Natural killer cell treated with Interleukin-12 subunit alpha and Interleukin-12 subunit beta and Interleukin-15 and Interleukin-18, amount 100 ng/mL, for 72 hours (primary cell): ENCODE measurements at regions not wholly inside any gene's neighbourhood (a gene's known extent, or its start where the extent isn't known, plus 50 kb on each side); places are given as distances from the start of the nearest gene placed in this dataset.

ENCODE experiments used
- ATAC-seq, 2 donors: fragments of 150-1000 bp; cut with Tn5 transposase in 1 of 2; sonication (Bioruptor Pico), chemical (Tn5 transposase) in 1 of 2; 2 replicates each; pipeline ENCODE4 v1.10.0; 2021
- DNase-seq: peaks from one replicate; pipeline ENCODE4 v3.0.0; 2022; ENCODE audit warnings: low spot score
- H3K27ac Mint-ChIP-seq, 2 donors: 1 replicate in 1 of 2; 2 replicates in 1 of 2; pipeline ENCODE4 v1.8.0; 2022; ENCODE audit warnings: mixed read lengths in 2 of 2, mild to moderate bottlenecking in 1 of 2, moderate library complexity in 1 of 2
- H3K27me3 Mint-ChIP-seq, 2 donors: 1 replicate in 1 of 2; 2 replicates in 1 of 2; pipeline ENCODE4 v1.8.0; 2022; ENCODE audit warnings: mixed read lengths in 2 of 2
- H3K36me3 Mint-ChIP-seq: one replicate; pipeline ENCODE4 v1.8.0; 2022; ENCODE audit warnings: mixed read lengths
- H3K4me1 Mint-ChIP-seq, 2 donors: 1 replicate in 1 of 2; 2 replicates in 1 of 2; pipeline ENCODE4 v1.8.0; 2022; ENCODE audit warnings: low read depth in 2 of 2, mixed read lengths in 2 of 2, mild to moderate bottlenecking in 1 of 2
- H3K4me3 Mint-ChIP-seq: one replicate; pipeline ENCODE4 v1.8.0; 2022; ENCODE audit warnings: mixed read lengths
- H3K9me3 Mint-ChIP-seq: 2 replicates; pipeline ENCODE4 v1.8.0; 2022; ENCODE audit warnings: mixed read lengths

- no peak overlapping the region for H3K27ac Mint-ChIP-seq
- no peak overlapping the region for H3K4me3 Mint-ChIP-seq
- no peaks in the 10 kb centered on the region for H3K27me3 Mint-ChIP-seq
- H3K4me1 Mint-ChIP-seq = no peaks in the 10 kb centered on the region
- H3K36me3 Mint-ChIP-seq = peaks cover 10% of the 10 kb centered on the region
- H3K9me3 Mint-ChIP-seq = peaks cover 36% of the 10 kb centered on the region
- ATAC-seq = no peak
- DNase-seq = no peak
Measured at GRCh38 chr4:173891072-173891471, 361.0 kb upstream of the HAND2 start.

GRCh38 chr4:173883821-173884220 is 353.8 kb upstream of the HAND2 start:
- peaks cover 6% of the 10 kb centered on the region for H3K36me3 Mint-ChIP-seq
- no peak overlapping the region for H3K27ac Mint-ChIP-seq
- no peak overlapping the region for H3K4me3 Mint-ChIP-seq
- H3K4me1 Mint-ChIP-seq = no peaks in the 10 kb centered on the region
- DNase-seq = no peak
- H3K9me3 Mint-ChIP-seq = peaks cover 14% of the 10 kb centered on the region
- H3K27me3 Mint-ChIP-seq = no peaks in the 10 kb centered on the region
- ATAC-seq = no peak

- ATAC-seq (no peak), DNase-seq (no peak)
- Mint-ChIP-seq H3K4me3 (no peak overlapping the region), H3K4me1 (no peaks in the 10 kb centered on the region), H3K27ac (no peak overlapping the region), H3K27me3 (no peaks in the 10 kb centered on the region), H3K36me3 (no peaks in the 10 kb centered on the region), H3K9me3 (peaks cover 7% of the 10 kb centered on the region)
Measured at GRCh38 chr4:173880897-173881296, 350.9 kb upstream of the HAND2 start.

- H3K9me3 Mint-ChIP-seq = peaks cover 9% of the 10 kb centered on the region
- DNase-seq = no peak
- H3K27me3 Mint-ChIP-seq = no peaks in the 10 kb centered on the region
- no peak for ATAC-seq
- H3K27ac Mint-ChIP-seq = no peak overlapping the region
- H3K4me1 Mint-ChIP-seq = no peaks in the 10 kb centered on the region
- H3K36me3 Mint-ChIP-seq = no peaks in the 10 kb centered on the region
- no peak overlapping the region for H3K4me3 Mint-ChIP-seq
Measured at GRCh38 chr4:173879509-173879908, 349.5 kb upstream of the HAND2 start.

GRCh38 chr4:173878701-173879100 is 348.7 kb upstream of the HAND2 start:
- peaks cover 11% of the 10 kb centered on the region for H3K9me3 Mint-ChIP-seq
- H3K36me3 Mint-ChIP-seq = no peaks in the 10 kb centered on the region

GRCh38 chr4:173871643-173872042 is 341.6 kb upstream of the HAND2 start:
- Mint-ChIP-seq H3K4me3 (no peak overlapping the region), H3K36me3 (no peaks in the 10 kb centered on the region), H3K27me3 (no peaks in the 10 kb centered on the region), H3K9me3 (peaks cover 12% of the 10 kb centered on the region), H3K4me1 (no peaks in the 10 kb centered on the region), H3K27ac (no peak overlapping the region)
- DNase-seq = no peak
- no peak for ATAC-seq

More at GRCh38 chr4:173878701-173879100, 348.7 kb upstream of the HAND2 start:
- DNase-seq (no peak), ATAC-seq (no peak)
- Mint-ChIP-seq H3K4me3 (no peak overlapping the region), H3K27ac (no peak overlapping the region), H3K4me1 (no peaks in the 10 kb centered on the region), H3K27me3 (no peaks in the 10 kb centered on the region)

GRCh38 chr4:173866322-173867026 is 336.4 kb upstream of the HAND2 start:
- H3K36me3 Mint-ChIP-seq = no peaks in the 10 kb centered on the region
- H3K4me3 Mint-ChIP-seq = no peak overlapping the region
- no peaks in the 10 kb centered on the region for H3K27me3 Mint-ChIP-seq

GRCh38 chr4:173862754-173863153 is 332.7 kb upstream of the HAND2 start:
- DNase-seq (no peak), ATAC-seq (no peak)
- Mint-ChIP-seq H3K27me3 (no peaks in the 10 kb centered on the region), H3K4me1 (no peaks in the 10 kb centered on the region), H3K9me3 (peaks cover 21% of the 10 kb centered on the region), H3K4me3 (no peak overlapping the region), H3K27ac (no peak overlapping the region), H3K36me3 (no peaks in the 10 kb centered on the region)

More at GRCh38 chr4:173866322-173867026, 336.4 kb upstream of the HAND2 start:
- DNase-seq (no peak), ATAC-seq (no peak)
- H3K27ac Mint-ChIP-seq = no peak overlapping the region
- H3K4me1 Mint-ChIP-seq = no peaks in the 10 kb centered on the region
- peaks cover 14% of the 10 kb centered on the region for H3K9me3 Mint-ChIP-seq

- H3K27me3 Mint-ChIP-seq = no peaks in the 10 kb centered on the region
- ATAC-seq = no peak
- DNase-seq = no peak
- H3K4me3 Mint-ChIP-seq = no peak overlapping the region
- H3K4me1 Mint-ChIP-seq = no peaks in the 10 kb centered on the region
- peaks cover 29% of the 10 kb centered on the region for H3K9me3 Mint-ChIP-seq
- H3K36me3 Mint-ChIP-seq = no peaks in the 10 kb centered on the region
- H3K27ac Mint-ChIP-seq = no peak overlapping the region
Measured at GRCh38 chr4:173860094-173860493, 330.1 kb upstream of the HAND2 start.

- no peak overlapping the region for H3K4me3 Mint-ChIP-seq
- H3K27me3 Mint-ChIP-seq = no peaks in the 10 kb centered on the region
- no peaks in the 10 kb centered on the region for H3K36me3 Mint-ChIP-seq
- DNase-seq (no peak), ATAC-seq (no peak)
- no peak overlapping the region for H3K27ac Mint-ChIP-seq
- H3K9me3 Mint-ChIP-seq = peaks cover 24% of the 10 kb centered on the region
- no peaks in the 10 kb centered on the region for H3K4me1 Mint-ChIP-seq
Measured at GRCh38 chr4:173859091-173859713, 329.2 kb upstream of the HAND2 start.

GRCh38 chr4:173858471-173858870 is 328.4 kb upstream of the HAND2 start:
- no peak for ATAC-seq
- no peak for DNase-seq
- no peak overlapping the region for H3K27ac Mint-ChIP-seq
- no peak overlapping the region for H3K4me3 Mint-ChIP-seq
- H3K9me3 Mint-ChIP-seq = peaks cover 20% of the 10 kb centered on the region
- no peaks in the 10 kb centered on the region for H3K4me1 Mint-ChIP-seq
- no peaks in the 10 kb centered on the region for H3K36me3 Mint-ChIP-seq
- no peaks in the 10 kb centered on the region for H3K27me3 Mint-ChIP-seq

- Mint-ChIP-seq H3K27ac (no peak overlapping the region), H3K4me1 (no peaks in the 10 kb centered on the region), H3K9me3 (peaks cover 20% of the 10 kb centered on the region), H3K4me3 (no peak overlapping the region), H3K36me3 (no peaks in the 10 kb centered on the region), H3K27me3 (no peaks in the 10 kb centered on the region)
- DNase-seq (no peak), ATAC-seq (no peak)
Measured at GRCh38 chr4:173857828-173858227, 327.8 kb upstream of the HAND2 start.

GRCh38 chr4:173855015-173855414 is 325.0 kb upstream of the HAND2 start:
- no peak for DNase-seq
- Mint-ChIP-seq H3K4me3 (no peak overlapping the region), H3K27ac (no peak overlapping the region), H3K4me1 (no peaks in the 10 kb centered on the region), H3K36me3 (no peaks in the 10 kb centered on the region), H3K27me3 (no peaks in the 10 kb centered on the region), H3K9me3 (peaks cover 20% of the 10 kb centered on the region)
- no peak for ATAC-seq

- Mint-ChIP-seq H3K36me3 (no peaks in the 10 kb centered on the region), H3K9me3 (peaks cover 11% of the 10 kb centered on the region), H3K27me3 (no peaks in the 10 kb centered on the region), H3K27ac (no peak overlapping the region), H3K4me3 (no peak overlapping the region), H3K4me1 (no peaks in the 10 kb centered on the region)
- ATAC-seq = no peak
- DNase-seq = no peak
Measured at GRCh38 chr4:173852775-173853174, 322.7 kb upstream of the HAND2 start.

GRCh38 chr4:173845580-173845979 is 315.6 kb upstream of the HAND2 start:
- H3K36me3 Mint-ChIP-seq = no peaks in the 10 kb centered on the region
- H3K4me1 Mint-ChIP-seq = no peaks in the 10 kb centered on the region
- H3K9me3 Mint-ChIP-seq = peaks cover 14% of the 10 kb centered on the region
- ATAC-seq (no peak), DNase-seq (no peak)
- H3K4me3 Mint-ChIP-seq = no peak overlapping the region
- no peak overlapping the region for H3K27ac Mint-ChIP-seq
- no peaks in the 10 kb centered on the region for H3K27me3 Mint-ChIP-seq
